Peyer's patch (tissue), 4 donors: ENCODE measurements at regions not wholly inside any gene's neighbourhood (a gene's known extent, or its start where the extent isn't known, plus 50 kb on each side); places are given as distances from the start of the nearest gene placed in this dataset.

Experiments
- DNase-seq, 3 donors: peaks; one replicate each; pipeline ENCODE4 v3.0.0-alpha.2; 2017 to 2019
- H3K27ac ChIP-seq, 4 donors: fragments of 200-600 bp; sonication (generic); one replicate each; pipeline ENCODE4 v1.5.1; 2016 to 2019
- H3K27me3 ChIP-seq, 2 donors: fragments of 200-600 bp; sonication (generic); one replicate each; pipeline ENCODE4 v1.5.1; 2019
- H3K36me3 ChIP-seq, 3 donors: fragments of 200-600 bp; sonication (generic); one replicate each; pipeline ENCODE4 v1.5.1; 2016 to 2019
- H3K4me1 ChIP-seq, 4 donors: fragments of 200-600 bp; sonication (generic); one replicate each; pipeline ENCODE4 v1.5.1; 2016 to 2019
- H3K4me3 ChIP-seq, 4 donors: fragments of 200-600 bp; sonication (generic); 1 replicate in 3 of 4; 2 replicates in 1 of 4; pipeline ENCODE4 v1.5.1; 2016 to 2019; ENCODE audit warnings: mild to moderate bottlenecking in 1 of 4
- H3K9me3 ChIP-seq, 4 donors: fragments of 200-600 bp; sonication (generic); one replicate each; pipeline ENCODE4 v1.5.1; 2016 to 2019; ENCODE audit warnings: mild to moderate bottlenecking in 1 of 4
- POLR2A ChIP-seq, 2 donors: fragments of 450-650 bp; IDR thresholded peaks; one replicate each; pipeline ENCODE4 v1.5.1; 2017; ENCODE audit warnings: antibody characterized with exemption in 2 of 2, mild to moderate bottlenecking in 2 of 2, moderate library complexity in 2 of 2
- TF ChIP-seq, protein P1 (sequence below), 6 experiments: fragments of 450-650 bp in 4 of 6; fragments of 200-600 bp in 2 of 6; sonication (generic) in 1 of 6; IDR thresholded peaks; one replicate each; pipeline ENCODE4 v1.5.1; 2017 to 2019; ENCODE audit warnings: antibody characterized with exemption in 6 of 6, mild to moderate bottlenecking in 3 of 6, moderate library complexity in 1 of 6

DNA sequence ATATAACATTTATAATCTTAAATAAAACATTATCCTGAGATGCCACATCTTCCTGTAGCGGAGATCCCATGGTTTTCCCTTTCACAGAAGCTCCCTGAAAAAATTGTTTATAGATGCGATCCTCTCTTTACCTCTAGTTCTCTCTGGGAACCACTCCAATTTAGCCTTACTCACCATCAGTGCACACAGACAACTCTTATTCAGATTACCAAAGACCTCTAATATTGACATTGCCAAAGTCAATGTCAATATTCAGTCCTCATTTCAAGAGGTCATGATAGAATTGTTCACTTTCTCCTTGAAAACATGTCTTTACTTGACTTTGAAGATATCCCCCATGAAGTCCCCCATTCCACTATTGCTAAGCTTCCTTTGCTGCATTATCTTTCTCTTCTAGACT, 248.8 kb downstream of the CTH start:
- no peaks in the 10 kb centered on the region for H3K9me3 ChIP-seq
- no peak for DNase-seq
- no peaks in the 10 kb centered on the region for H3K36me3 ChIP-seq
- no peaks in the 10 kb centered on the region for H3K4me1 ChIP-seq
- no peak overlapping the region for H3K4me3 ChIP-seq
- no peak for TF ChIP-seq POLR2A (IDR thresholded peaks at IDR 0.05)
- TF ChIP-seq, protein P1, sequence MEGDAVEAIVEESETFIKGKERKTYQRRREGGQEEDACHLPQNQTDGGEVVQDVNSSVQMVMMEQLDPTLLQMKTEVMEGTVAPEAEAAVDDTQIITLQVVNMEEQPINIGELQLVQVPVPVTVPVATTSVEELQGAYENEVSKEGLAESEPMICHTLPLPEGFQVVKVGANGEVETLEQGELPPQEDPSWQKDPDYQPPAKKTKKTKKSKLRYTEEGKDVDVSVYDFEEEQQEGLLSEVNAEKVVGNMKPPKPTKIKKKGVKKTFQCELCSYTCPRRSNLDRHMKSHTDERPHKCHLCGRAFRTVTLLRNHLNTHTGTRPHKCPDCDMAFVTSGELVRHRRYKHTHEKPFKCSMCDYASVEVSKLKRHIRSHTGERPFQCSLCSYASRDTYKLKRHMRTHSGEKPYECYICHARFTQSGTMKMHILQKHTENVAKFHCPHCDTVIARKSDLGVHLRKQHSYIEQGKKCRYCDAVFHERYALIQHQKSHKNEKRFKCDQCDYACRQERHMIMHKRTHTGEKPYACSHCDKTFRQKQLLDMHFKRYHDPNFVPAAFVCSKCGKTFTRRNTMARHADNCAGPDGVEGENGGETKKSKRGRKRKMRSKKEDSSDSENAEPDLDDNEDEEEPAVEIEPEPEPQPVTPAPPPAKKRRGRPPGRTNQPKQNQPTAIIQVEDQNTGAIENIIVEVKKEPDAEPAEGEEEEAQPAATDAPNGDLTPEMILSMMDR (IDR thresholded peaks at IDR 0.05): no peak
- H3K27me3 ChIP-seq: no peaks in the 10 kb centered on the region
- H3K27ac ChIP-seq: no peak overlapping the region

DNA sequence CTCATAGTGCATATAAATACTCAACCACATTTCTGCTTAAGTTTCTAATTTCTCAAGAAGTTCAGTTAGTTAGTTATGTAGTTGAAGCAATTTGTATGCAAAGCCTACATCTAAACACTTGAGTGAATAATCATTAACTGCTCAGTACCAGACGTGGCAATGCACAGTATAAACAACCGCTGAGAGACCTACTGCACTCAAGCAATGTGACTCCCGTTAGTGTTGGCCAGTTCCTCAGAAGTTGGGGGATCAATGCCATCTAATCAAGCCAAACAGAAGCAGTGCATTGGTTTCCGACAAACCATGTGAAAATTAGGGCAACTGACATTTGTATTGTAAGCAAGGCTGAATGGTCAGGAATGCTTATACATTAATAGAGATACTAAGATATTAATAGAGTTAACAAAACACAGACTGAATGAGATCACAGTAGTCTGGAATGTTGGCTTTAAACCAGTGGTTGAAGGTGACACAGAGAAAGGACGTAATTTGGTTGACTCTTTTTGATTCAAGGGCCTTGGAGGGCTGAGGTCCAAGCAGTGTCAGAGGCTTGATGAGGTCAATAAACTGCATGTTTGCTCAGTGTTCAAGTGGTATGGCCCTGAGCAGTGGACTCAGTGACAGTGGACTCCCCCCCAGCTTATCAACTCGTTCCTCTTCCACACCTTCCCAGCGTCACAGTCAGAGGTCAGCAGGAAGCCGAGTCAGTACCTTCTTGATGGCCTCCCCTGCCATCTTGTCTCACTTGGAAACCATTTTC, 255.5 kb downstream of the CTH start:
- DNase-seq: no peak
- Histone ChIP-seq H3K27ac (no peak overlapping the region), H3K4me3 (no peak overlapping the region), H3K4me1 (no peaks in the 10 kb centered on the region), H3K36me3 (no peaks in the 10 kb centered on the region), H3K27me3 (no peaks in the 10 kb centered on the region), H3K9me3 (no peaks in the 10 kb centered on the region)
- TF ChIP-seq POLR2A (IDR thresholded peaks at IDR 0.05): no peak
- TF ChIP-seq, protein P1 (IDR thresholded peaks at IDR 0.05): no peak

DNA sequence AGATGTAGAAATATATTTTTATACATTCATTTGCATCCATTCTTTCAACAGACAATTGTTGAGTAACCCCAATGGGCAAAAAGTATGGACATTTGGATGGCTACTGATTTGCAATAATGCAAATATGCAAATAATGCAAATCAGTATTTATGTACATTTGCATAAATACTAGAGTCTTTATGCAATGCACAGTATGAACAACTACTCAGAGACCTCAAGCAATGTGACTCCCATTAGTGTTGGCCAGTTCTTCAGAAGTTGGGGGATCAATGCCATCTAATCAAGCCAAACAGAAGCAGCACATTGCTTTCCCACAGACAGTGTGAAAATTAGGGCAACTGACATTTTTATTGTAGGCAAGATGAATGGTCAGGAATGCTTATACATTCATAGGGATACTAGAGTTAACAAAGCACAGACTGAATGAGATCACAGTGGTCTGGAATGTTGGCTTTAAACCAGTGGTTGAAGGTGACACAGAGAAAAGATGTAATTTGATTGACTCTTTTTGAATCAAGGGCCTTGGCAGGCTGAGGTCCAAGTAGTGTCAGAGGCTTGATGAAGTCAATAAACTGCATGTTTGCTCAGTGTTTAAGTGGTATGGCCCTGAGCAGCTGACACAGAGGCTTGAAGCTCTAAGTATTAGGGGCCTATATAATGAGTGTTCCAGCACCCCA, 256.6 kb downstream of the CTH start:
- Histone ChIP-seq H3K4me3 (no peak overlapping the region), H3K27me3 (no peaks in the 10 kb centered on the region)
- DNase-seq: no peak

DNA sequence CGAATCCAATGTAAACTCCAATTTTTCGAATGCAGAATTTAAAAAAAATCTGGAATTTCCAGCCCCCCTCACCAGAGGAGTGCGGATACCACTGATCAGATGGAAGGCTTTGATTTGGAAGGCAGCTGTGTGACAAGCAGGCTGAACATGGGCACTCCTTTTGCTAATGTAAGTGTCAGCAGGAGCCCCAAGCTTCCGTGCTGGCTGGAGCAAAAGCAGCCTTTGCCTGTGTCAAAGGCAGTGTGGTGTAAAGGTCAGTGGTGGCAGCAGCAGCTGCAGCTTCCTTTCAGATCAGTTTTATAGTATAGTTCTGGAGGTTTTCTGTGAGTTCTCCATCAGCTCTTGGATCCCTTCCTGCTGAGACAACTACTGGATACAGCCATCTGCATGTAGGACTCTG, 259.9 kb downstream of the CTH start:
- TF ChIP-seq, protein P1 (IDR thresholded peaks at IDR 0.05): no peak
- no peak for TF ChIP-seq POLR2A (IDR thresholded peaks at IDR 0.05)
- Histone ChIP-seq H3K36me3 (no peaks in the 10 kb centered on the region), H3K4me1 (no peaks in the 10 kb centered on the region), H3K27me3 (no peaks in the 10 kb centered on the region), H3K4me3 (no peak overlapping the region), H3K27ac (no peak overlapping the region), H3K9me3 (no peaks in the 10 kb centered on the region)
- DNase-seq: no peak

More for the DNA sequence above, 256.6 kb downstream of the CTH start:
- TF ChIP-seq, protein P1 (IDR thresholded peaks at IDR 0.05): no peak
- TF ChIP-seq POLR2A (IDR thresholded peaks at IDR 0.05): no peak
- H3K27ac ChIP-seq: no peak overlapping the region
- no peaks in the 10 kb centered on the region for H3K9me3 ChIP-seq
- H3K4me1 ChIP-seq: no peaks in the 10 kb centered on the region
- H3K36me3 ChIP-seq: no peaks in the 10 kb centered on the region

DNA sequence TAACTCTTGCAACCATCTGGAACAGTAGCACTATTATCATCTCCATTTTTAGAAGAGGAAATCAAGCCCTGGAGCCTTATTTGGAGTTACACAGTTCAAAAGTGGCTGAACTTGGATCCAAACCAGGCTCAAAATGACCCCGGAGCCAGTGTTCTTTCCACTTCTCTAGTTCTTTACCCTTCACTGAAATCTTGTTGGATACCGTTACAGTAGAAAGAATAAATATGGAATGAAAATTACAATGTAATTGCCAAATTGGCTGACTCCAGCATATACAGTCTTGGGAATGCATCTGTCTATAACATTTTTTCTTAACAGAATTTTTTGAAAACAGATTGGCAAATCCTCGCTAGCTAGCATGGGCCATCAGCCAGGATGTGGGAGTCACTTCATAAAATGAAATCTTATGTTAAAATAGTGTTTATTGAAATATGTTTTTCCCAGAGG, 261.4 kb downstream of the CTH start:
- H3K36me3 ChIP-seq: no peaks in the 10 kb centered on the region
- TF ChIP-seq, protein P1 (IDR thresholded peaks at IDR 0.05): no peak
- TF ChIP-seq POLR2A (IDR thresholded peaks at IDR 0.05): no peak
- no peak overlapping the region for H3K27ac ChIP-seq
- DNase-seq: no peak
- no peak overlapping the region for H3K4me3 ChIP-seq
- no peaks in the 10 kb centered on the region for H3K9me3 ChIP-seq
- H3K4me1 ChIP-seq: no peaks in the 10 kb centered on the region
- H3K27me3 ChIP-seq: no peaks in the 10 kb centered on the region
